Left lung (tissue), 4 donors: ENCODE measurements at regions not wholly inside any gene's neighbourhood (a gene's known extent, or its start where the extent isn't known, plus 50 kb on each side); places are given as distances from the start of the nearest gene placed in this dataset.
"Not testable (repeated sequence)": the region's sequence is repeated elsewhere in the genome, so short reads cannot be mapped to it uniquely, and the experiment has no call there.

Experiments used
- ATAC-seq: fragments of 200-7000 bp; cut with Tn5 transposase; one replicate; pipeline ENCODE4 v1.9.1; 2020; ENCODE audit warnings: moderate library complexity
- DNase-seq, 4 donors: peaks; one replicate each; pipeline ENCODE4 v3.0.0-alpha.2; 2013 to 2020
- H3K27ac ChIP-seq, 2 donors: fragments of 200-600 bp; sonication (generic) in 1 of 2; one replicate each; pipeline versions ENCODE4 v1.5.0 to v1.8.0; 2020 to 2021
- H3K27me3 ChIP-seq, 2 donors: fragments of 200-600 bp; sonication (generic) in 1 of 2; one replicate each; pipeline versions ENCODE4 v1.5.0 to v1.8.0; 2020 to 2021
- H3K36me3 ChIP-seq, 2 donors: fragments of 200-600 bp; sonication (generic) in 1 of 2; one replicate each; pipeline versions ENCODE4 v1.5.0 to v1.8.0; 2020 to 2021
- H3K4me1 ChIP-seq, 2 donors: fragments of 200-600 bp; one replicate each; pipeline ENCODE4 v1.8.0; 2021
- H3K4me3 ChIP-seq, 2 donors: fragments of 200-600 bp; sonication (generic) in 1 of 2; one replicate each; pipeline versions ENCODE4 v1.5.0 to v1.8.0; 2020 to 2021; ENCODE audit warnings: mild to moderate bottlenecking in 1 of 2
- H3K9me3 ChIP-seq, 2 donors: fragments of 200-600 bp; sonication (generic) in 1 of 2; one replicate each; pipeline versions ENCODE4 v1.5.0 to v1.8.0; 2020 to 2021
- CTCF ChIP-seq, 2 donors: fragments of 200-600 bp; sonication (generic) in 1 of 2; IDR thresholded peaks; one replicate each; pipeline versions ENCODE4 v1.5.0 to v1.8.0; 2021; ENCODE audit warnings: antibody characterized with exemption in 2 of 2
- intact Hi-C, 2 donors: fragments of 100-400 bp; cut with DNase I; formaldehyde crosslinking; loops; one replicate each; pipeline versions ENCODE4 v1.11.2 to v1.14.2; 2022
- donor health status: DM: no; HTN: yes; CAD: no.
- donor health status: DM: no; HTN: no; CAD: no.

GRCh38 chr4:96455045-96455720 is 615.3 kb downstream of the PDHA2 start:
- no peak for TF ChIP-seq CTCF (IDR thresholded peaks at IDR 0.05)
- Histone ChIP-seq H3K4me3 (no peak overlapping the region), H3K4me1 (no peaks in the 10 kb centered on the region), H3K9me3 (peaks cover 0 to 30% of the 10 kb centered on the region in 2 donors), H3K36me3 (no peaks in the 10 kb centered on the region), H3K27ac (no peak overlapping the region), H3K27me3 (no peaks in the 10 kb centered on the region)
- ATAC-seq (no peak), DNase-seq (no peak)
- intact Hi-C loops = no loop called here

GRCh38 chr4:96458031-96458430 is 618.1 kb downstream of the PDHA2 start:
- ATAC-seq, H3K27me3 ChIP-seq, H3K4me1 ChIP-seq, H3K4me3 ChIP-seq, H3K27ac ChIP-seq, DNase-seq, H3K36me3 ChIP-seq, intact Hi-C loops: not testable (repeated sequence)
- H3K9me3 ChIP-seq = peaks cover 0 to 21% of the 10 kb centered on the region in 2 donors

- H3K4me1 ChIP-seq = no peaks in the 10 kb centered on the region
- ATAC-seq (no peak), DNase-seq (no peak)
- intact Hi-C loops = no loop called here
- H3K36me3 ChIP-seq = no peaks in the 10 kb centered on the region
- no peak overlapping the region for H3K4me3 ChIP-seq
- no peak for TF ChIP-seq CTCF (IDR thresholded peaks at IDR 0.05)
- H3K9me3 ChIP-seq = peaks cover 0 to 15% of the 10 kb centered on the region in 2 donors
- H3K27ac ChIP-seq = no peak overlapping the region
- H3K27me3 ChIP-seq = no peaks in the 10 kb centered on the region
These were observed 619.2 kb downstream of the PDHA2 start for GRCh38 chr4:96459105-96459504.

DNA sequence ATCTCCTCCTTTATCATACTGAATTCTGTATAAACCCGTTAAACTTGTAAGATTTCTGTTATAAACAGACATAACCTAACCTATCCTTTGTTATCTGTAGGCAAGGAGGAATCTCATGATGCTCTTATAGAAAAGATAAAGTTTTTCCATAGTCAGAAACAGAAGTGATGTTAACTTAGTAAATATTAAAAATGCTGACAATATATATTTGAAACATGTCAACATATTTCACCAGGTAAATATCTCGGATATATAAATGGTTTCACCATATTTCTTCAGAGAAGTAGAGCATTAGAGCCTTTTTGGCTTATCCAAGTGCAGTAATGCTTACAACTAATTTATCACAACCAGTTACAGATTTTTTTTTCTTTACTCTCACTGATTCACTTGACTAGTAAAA is 625.9 kb downstream of the PDHA2 start:
- intact Hi-C loops = no loop called here
- H3K27me3 ChIP-seq = no peaks in the 10 kb centered on the region
- DNase-seq = no peak
- no peaks in the 10 kb centered on the region for H3K36me3 ChIP-seq
- H3K9me3 ChIP-seq = peaks cover 0 to 7% of the 10 kb centered on the region in 2 donors
- no peak for ATAC-seq
- H3K27ac ChIP-seq = no peak overlapping the region
- H3K4me1 ChIP-seq = no peaks in the 10 kb centered on the region
- H3K4me3 ChIP-seq = no peak overlapping the region
- no peak for TF ChIP-seq CTCF (IDR thresholded peaks at IDR 0.05)

DNA sequence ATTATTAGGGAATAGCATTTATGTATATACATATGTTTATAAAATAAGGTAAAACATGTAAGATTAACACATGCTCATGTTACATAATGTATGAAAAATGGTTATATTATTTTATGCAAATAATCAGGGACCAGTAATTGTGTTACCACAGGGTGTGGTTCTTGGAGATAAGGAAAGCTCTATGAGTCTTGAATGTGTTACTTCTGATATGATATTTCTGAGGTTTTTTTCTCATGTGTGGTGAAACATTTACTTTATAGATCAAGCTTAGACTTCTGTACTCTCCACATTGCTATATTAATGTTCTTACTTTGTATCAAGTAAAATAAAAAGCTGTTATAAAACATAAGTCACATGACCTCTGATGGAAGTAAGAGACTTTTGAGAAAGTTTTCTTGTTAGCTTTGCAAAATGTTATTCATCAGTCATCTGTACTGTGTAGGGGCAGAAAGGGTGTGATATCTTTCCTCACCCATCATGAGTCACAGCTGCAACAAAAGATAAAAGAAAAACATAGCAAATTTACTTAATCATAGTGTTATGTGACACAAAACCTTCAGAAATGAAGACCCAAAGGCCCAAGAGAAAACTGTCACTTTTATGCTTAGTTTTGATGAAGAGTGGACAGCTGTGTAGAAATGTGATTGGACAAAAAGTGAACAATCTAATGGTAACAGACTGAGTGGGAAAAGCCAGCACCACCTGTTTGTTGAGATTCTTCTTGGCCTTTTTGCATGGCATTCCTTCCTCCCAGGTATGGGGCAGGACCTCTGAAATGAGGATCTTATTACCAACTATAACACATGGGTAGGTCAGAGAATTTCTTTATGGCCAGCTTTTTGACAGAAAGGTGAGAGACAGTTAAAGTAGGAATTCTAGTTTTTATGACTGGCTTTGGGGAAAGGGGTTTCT is 632.3 kb downstream of the PDHA2 start:
- no peak for ATAC-seq

More for the DNA sequence above, 632.3 kb downstream of the PDHA2 start:
- intact Hi-C loops = no loop called here
- Histone ChIP-seq H3K36me3 (no peaks in the 10 kb centered on the region), H3K27me3 (no peaks in the 10 kb centered on the region), H3K27ac (no peak overlapping the region), H3K4me1 (no peaks in the 10 kb centered on the region), H3K4me3 (no peak overlapping the region), H3K9me3 (peaks cover 0 to 7% of the 10 kb centered on the region in 2 donors)
- no peak for TF ChIP-seq CTCF (IDR thresholded peaks at IDR 0.05)
- DNase-seq = no peak
